ENCODE measurements at regions not wholly inside any gene's neighbourhood (a gene's known extent, or its start where the extent isn't known, plus 50 kb on each side); places are given as distances from the start of the nearest gene placed in this dataset.

- no peak for FAIRE-seq
- CTCF ChIA-PET (ENCODE audit: low intra/inter-chr PET ratio, low total read pairs): no interaction called here
- TF ChIP-seq ZNF609 (CRISPR knock-in tag; IDR thresholded peaks at IDR 0.05; ENCODE audit: borderline replicate concordance) (no peak), TOE1 (CRISPR knock-in tag; IDR thresholded peaks at IDR 0.05) (no peak), GZF1 (CRISPR knock-in tag; IDR thresholded peaks at IDR 0.05) (no peak), ZNF510 (CRISPR knock-in tag; IDR thresholded peaks at IDR 0.05; ENCODE audit: low read depth) (no peak), ZNF383 (CRISPR knock-in tag; IDR thresholded peaks at IDR 0.05; ENCODE audit: borderline replicate concordance) (no peak), SMAD3 (CRISPR knock-in tag; IDR thresholded peaks at IDR 0.05) (no peak), ZNF883 (CRISPR knock-in tag; IDR thresholded peaks at IDR 0.05; ENCODE audit: not compliant biosample characterization) (no peak), ZFP36L2 (CRISPR knock-in tag; IDR thresholded peaks at IDR 0.05) (no peak), ZBTB39 (CRISPR knock-in tag; IDR thresholded peaks at IDR 0.05) (no peak), ZNF432 (CRISPR knock-in tag; IDR thresholded peaks at IDR 0.05; ENCODE audit: borderline replicate concordance) (no peak), CEBPG (CRISPR knock-in tag; IDR thresholded peaks at IDR 0.05) (no peak), ZNF790 (CRISPR knock-in tag; IDR thresholded peaks at IDR 0.05; ENCODE audit: borderline replicate concordance) (no peak), ELF4 (CRISPR knock-in tag; IDR thresholded peaks at IDR 0.05; ENCODE audit: borderline replicate concordance) (no peak)
- TF ChIP-seq, protein P1, sequence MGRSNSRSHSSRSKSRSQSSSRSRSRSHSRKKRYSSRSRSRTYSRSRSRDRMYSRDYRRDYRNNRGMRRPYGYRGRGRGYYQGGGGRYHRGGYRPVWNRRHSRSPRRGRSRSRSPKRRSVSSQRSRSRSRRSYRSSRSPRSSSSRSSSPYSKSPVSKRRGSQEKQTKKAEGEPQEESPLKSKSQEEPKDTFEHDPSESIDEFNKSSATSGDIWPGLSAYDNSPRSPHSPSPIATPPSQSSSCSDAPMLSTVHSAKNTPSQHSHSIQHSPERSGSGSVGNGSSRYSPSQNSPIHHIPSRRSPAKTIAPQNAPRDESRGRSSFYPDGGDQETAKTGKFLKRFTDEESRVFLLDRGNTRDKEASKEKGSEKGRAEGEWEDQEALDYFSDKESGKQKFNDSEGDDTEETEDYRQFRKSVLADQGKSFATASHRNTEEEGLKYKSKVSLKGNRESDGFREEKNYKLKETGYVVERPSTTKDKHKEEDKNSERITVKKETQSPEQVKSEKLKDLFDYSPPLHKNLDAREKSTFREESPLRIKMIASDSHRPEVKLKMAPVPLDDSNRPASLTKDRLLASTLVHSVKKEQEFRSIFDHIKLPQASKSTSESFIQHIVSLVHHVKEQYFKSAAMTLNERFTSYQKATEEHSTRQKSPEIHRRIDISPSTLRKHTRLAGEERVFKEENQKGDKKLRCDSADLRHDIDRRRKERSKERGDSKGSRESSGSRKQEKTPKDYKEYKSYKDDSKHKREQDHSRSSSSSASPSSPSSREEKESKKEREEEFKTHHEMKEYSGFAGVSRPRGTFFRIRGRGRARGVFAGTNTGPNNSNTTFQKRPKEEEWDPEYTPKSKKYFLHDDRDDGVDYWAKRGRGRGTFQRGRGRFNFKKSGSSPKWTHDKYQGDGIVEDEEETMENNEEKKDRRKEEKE (IDR thresholded peaks at IDR 0.05): no peak
Measured at GRCh38 chr11:92738276-92738675, 231.2 kb upstream of the MTNR1B start.

More at GRCh38 chr11:92738276-92738675, 231.2 kb upstream of the MTNR1B start:
- POLR2A ChIA-PET: no interaction called here
- in situ Hi-C loops (cut with HindIII; ENCODE audit: extremely low pct_ligation_motif_present, low pct_unique_long_range_greater_than_20kb): no loop called here
- Histone ChIP-seq H3K36me3 (replicated peaks in 1 of 2; ENCODE audit: control insufficient read depth in 1 of 2, insufficient read depth in 2 of 2, low read length in 2 of 2) (no peaks in the 10 kb centered on the region), H3K4me1 (ENCODE audit: insufficient read depth, low read length) (no peaks in the 10 kb centered on the region), H3K9me3 (ENCODE audit: low read length) (no peaks in the 10 kb centered on the region), H3K27me3 (ENCODE audit: control insufficient read depth in 1 of 2, insufficient read depth in 2 of 2, low read length in 2 of 2) (no peaks in the 10 kb centered on the region), H3K9ac (ENCODE audit: insufficient read depth, low read depth, low read length) (no peak overlapping the region), H2AFZ (ENCODE audit: low read length) (no peak overlapping the region), H4K20me1 (ENCODE audit: insufficient read depth, low read length) (no peaks in the 10 kb centered on the region), H3K27ac (ENCODE audit: extremely low read length, insufficient read depth, low read length) (no peak overlapping the region), H3K4me3 (replicated peaks in 1 of 3; ENCODE audit: insufficient read depth in 1 of 3, low read depth in 2 of 3, low read length in 3 of 3) (no peak overlapping the region), H3K4me2 (ENCODE audit: low read depth, low read length) (no peak overlapping the region), H3K79me2 (ENCODE audit: insufficient read depth, low read length) (no peaks in the 10 kb centered on the region)
- intact Hi-C loops (cut with micrococcal nuclease; ENCODE audit: unreplicated experiment): loop anchor here (5.0 kb wide), 1 partner anchor 149 kb away; no protein-coding TSS in a partner anchor
- BruUV-seq (replicated peaks): no TSS peak
- DNase-seq (ENCODE audit: low spot score) (no peak), ATAC-seq (no peak)
- 5% methylated on average over 4 of the region's 4 CpGs for WGBS (ENCODE audit: low lambda C conversion rate)
